ENCODE measurements at regions not wholly inside any gene's neighbourhood (a gene's known extent, or its start where the extent isn't known, plus 50 kb on each side); places are given as distances from the start of the nearest gene placed in this dataset.

GRCh38 chr5:90337449-90338052 lies 72.0 kb downstream of the CETN3 start:
- TF ChIP-seq CTCF (IDR thresholded peaks at IDR 0.05): no peak
- no peak for TF ChIP-seq POLR2A (IDR thresholded peaks at IDR 0.05)
